ENCODE measurements at regions not wholly inside any gene's neighbourhood (a gene's known extent, or its start where the extent isn't known, plus 50 kb on each side); places are given as distances from the start of the nearest gene placed in this dataset.
A peak's percentile ranks its signal among the peaks of the same experiment; 100 is the strongest.

DNA sequence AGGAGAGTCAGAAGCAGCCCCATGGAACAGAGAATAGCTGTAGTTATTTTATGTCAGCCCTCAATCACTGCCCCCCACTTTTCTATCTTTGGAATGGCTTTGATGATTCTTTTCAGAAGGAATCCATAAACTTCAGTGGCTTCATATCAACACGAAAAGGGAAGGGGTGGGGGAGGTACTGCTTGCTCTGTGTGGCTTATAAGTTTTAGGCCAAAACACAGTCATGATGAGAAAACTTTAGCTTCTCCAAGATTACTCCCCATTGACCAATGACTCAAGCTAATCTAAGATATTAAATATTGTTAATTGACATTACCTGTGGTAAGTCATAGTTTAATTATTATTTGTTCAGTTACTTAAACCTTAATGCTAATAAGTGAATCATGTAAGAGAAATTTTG is 669.6 kb upstream of the FAM241A start:
- H4K5ac ChIP-seq (ENCODE audit: low read depth, low read length) = no peak overlapping the region
- POLR2A ChIA-PET (ENCODE audit: unreplicated experiment) = no interaction called here
- no peak overlapping the region for H2AFZ ChIP-seq (replicated peaks; ENCODE audit: low read length, poor library complexity)
- dilution Hi-C loops (cut with HindIII; ENCODE audit: low sequenced_read_pairs, unreplicated experiment) (no loop called here), intact Hi-C loops (cut with micrococcal nuclease) (loop anchor here (1.0 to 10.0 kb wide), 4 partner anchors 155 to 843 kb away; no protein-coding TSS in a partner anchor), in situ Hi-C loops (cut with MboI; ENCODE audit: low sequenced_read_pairs) (no loop called here)
- H3K27me3 ChIP-seq (ENCODE audit: control insufficient read depth, insufficient read depth, low read length) = no peaks in the 10 kb centered on the region
- H4K8ac ChIP-seq (ENCODE audit: low read depth in 2 of 2, low read length in 2 of 2) = peak overlapping the region in 1 of 2 experiments; percentile 21; a peak in 1 of 4 replicates
- no peak overlapping the region for H3K18ac ChIP-seq (ENCODE audit: low read depth, low read length)
- H3K4me3 ChIP-seq (ENCODE audit: insufficient read depth, low read depth, low read length) = no peak overlapping the region
- WGBS, 2 experiments (ENCODE audit: extremely low coverage in 2 of 2, insufficient read length in 1 of 2) = no CpG with 5 or more reads among the region's 1 CpG
- no peak overlapping the region for H2AK9ac ChIP-seq (replicated peaks; ENCODE audit: low read depth, low read length, poor library complexity)
- no peaks in the 10 kb centered on the region for H4K20me1 ChIP-seq (ENCODE audit: insufficient read depth, low read length)
- no peak overlapping the region for H3K23ac ChIP-seq (ENCODE audit: low read depth, low read length)
- H3K4ac ChIP-seq (ENCODE audit: low read depth, low read length) = no peak overlapping the region
- no peaks in the 10 kb centered on the region for H3K79me1 ChIP-seq (ENCODE audit: low read depth in 1 of 2, low read length in 2 of 2)
- CTCF ChIA-PET = no interaction called here
- no peaks in the 10 kb centered on the region for H3K9me1 ChIP-seq (ENCODE audit: insufficient read depth, low read length)
- H3K14ac ChIP-seq (replicated peaks; ENCODE audit: low read depth, low read length) = no peak overlapping the region; the same call in 1 of the 2 replicates
- H3K27ac ChIP-seq (ENCODE audit: insufficient read depth, low read length) = no peak overlapping the region
- H2BK20ac ChIP-seq (ENCODE audit: low read depth, low read length) = no peak overlapping the region
- no peak overlapping the region for H2AK5ac ChIP-seq (ENCODE audit: low read depth, low read length)
- H3K56ac ChIP-seq (ENCODE audit: extremely low read depth, insufficient read depth, low read length) = no peak overlapping the region
- ATAC-seq (ENCODE audit: low read depth) (peak; percentile 49; the same call in 1 of the 2 replicates), DNase-seq (no peak)
- H2BK15ac ChIP-seq (ENCODE audit: low read depth, low read length) = no peak overlapping the region
- no peak overlapping the region for H4K91ac ChIP-seq (ENCODE audit: insufficient read depth, low read depth, low read length)
- no peak overlapping the region for H3K4me2 ChIP-seq (ENCODE audit: low read depth, low read length)
- TF ChIP-seq CHD1 (IDR thresholded peaks at IDR 0.05; ENCODE audit: low read depth, low read length) (no peak), CTCF (conservative IDR thresholded peaks at IDR 0.05; ENCODE audit: low read depth, low read length) (no peak), MAFK (IDR thresholded peaks at IDR 0.05; ENCODE audit: low read depth, low read length) (no peak), BHLHE40 (IDR thresholded peaks at IDR 0.05; ENCODE audit: low read depth, low read length) (no peak)
- H3K36me3 ChIP-seq (ENCODE audit: control insufficient read depth, insufficient read depth, low read length) = no peaks in the 10 kb centered on the region
- BruUV-seq (replicated peaks) = no TSS peak
- no peak overlapping the region for H3K9ac ChIP-seq (ENCODE audit: low read depth, low read length)
- no peak overlapping the region for H2BK5ac ChIP-seq (ENCODE audit: low read depth, low read length, poor library complexity, severe bottlenecking)
- no peaks in the 10 kb centered on the region for H3K4me1 ChIP-seq (ENCODE audit: control insufficient read depth, insufficient read depth, low read length)
- H2BK120ac ChIP-seq (ENCODE audit: low read depth, low read length) = peak overlapping the region; percentile 14; the same call in 1 of the 2 replicates
- H3K9me3 ChIP-seq (ENCODE audit: control insufficient read depth, insufficient read depth, low read length) = no peaks in the 10 kb centered on the region

Data from IMR-90 (cell line).